ENCODE measurements at regions not wholly inside any gene's neighbourhood (a gene's known extent, or its start where the extent isn't known, plus 50 kb on each side); places are given as distances from the start of the nearest gene placed in this dataset.

DNA sequence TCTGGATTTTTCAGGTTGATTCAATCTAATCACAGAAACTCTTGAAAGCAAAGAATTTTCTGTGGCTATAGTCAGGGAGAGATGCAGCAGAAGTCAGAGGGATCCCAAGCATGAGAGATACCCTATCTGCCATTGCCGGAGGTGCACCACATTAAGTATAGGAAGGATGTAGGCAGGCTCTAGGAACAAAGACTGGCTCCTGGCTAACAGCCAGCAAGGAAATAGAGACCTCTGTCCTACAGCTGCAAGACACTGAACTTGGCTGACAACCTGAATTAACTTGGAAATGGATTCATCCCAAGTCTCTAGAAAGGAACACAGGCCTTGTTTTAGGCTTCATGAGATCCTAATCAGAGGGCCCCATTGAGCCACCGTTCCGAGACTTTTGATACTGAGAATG lies 364.9 kb upstream of the FLRT2 start:
- 69 to 79% (median 75%) methylated on average over 3 of the region's 3 CpGs for WGBS, 4 donors
- peak in 6 of 7 donors; percentile 19 to 68 (median 38) for DNase-seq
- no peaks in the 10 kb centered on the region for H3K9me3 ChIP-seq (replicated peaks in 1 of 3)
- H3K4me3 ChIP-seq: no peak overlapping the region
- intact Hi-C loops (cut with DNase I): no loop called here
- H3K27ac ChIP-seq: no peak overlapping the region
- no peaks in the 10 kb centered on the region for H3K36me3 ChIP-seq (replicated peaks in 1 of 2)
- TF ChIP-seq, protein P1, sequence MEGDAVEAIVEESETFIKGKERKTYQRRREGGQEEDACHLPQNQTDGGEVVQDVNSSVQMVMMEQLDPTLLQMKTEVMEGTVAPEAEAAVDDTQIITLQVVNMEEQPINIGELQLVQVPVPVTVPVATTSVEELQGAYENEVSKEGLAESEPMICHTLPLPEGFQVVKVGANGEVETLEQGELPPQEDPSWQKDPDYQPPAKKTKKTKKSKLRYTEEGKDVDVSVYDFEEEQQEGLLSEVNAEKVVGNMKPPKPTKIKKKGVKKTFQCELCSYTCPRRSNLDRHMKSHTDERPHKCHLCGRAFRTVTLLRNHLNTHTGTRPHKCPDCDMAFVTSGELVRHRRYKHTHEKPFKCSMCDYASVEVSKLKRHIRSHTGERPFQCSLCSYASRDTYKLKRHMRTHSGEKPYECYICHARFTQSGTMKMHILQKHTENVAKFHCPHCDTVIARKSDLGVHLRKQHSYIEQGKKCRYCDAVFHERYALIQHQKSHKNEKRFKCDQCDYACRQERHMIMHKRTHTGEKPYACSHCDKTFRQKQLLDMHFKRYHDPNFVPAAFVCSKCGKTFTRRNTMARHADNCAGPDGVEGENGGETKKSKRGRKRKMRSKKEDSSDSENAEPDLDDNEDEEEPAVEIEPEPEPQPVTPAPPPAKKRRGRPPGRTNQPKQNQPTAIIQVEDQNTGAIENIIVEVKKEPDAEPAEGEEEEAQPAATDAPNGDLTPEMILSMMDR (IDR thresholded peaks at IDR 0.05): peak in 2 of 6 experiments; percentile 5 to 12
- no peak for TF ChIP-seq POLR2A (IDR thresholded peaks at IDR 0.05)
- no peaks in the 10 kb centered on the region for H3K27me3 ChIP-seq
- H3K4me1 ChIP-seq (replicated peaks in 1 of 2): no peaks in the 10 kb centered on the region

DNA sequence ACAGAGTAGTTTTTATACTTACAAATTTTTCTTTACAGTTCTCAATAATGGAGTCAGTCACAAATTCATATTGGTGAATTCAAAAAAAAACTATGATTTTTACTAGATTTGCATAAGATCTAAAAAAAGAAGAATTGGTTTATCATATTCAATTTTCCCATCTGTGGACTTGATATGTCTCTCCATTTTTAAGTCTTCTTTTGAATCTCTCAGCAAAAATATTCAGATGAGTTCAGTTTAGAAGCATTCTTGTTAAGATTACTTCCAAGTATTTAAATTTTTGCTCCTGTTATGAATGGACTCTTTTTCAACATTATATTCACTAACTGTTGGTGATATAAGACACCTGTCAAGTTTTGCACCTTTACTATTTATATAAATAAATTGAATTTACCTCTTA lies 360.6 kb upstream of the FLRT2 start:
- no peak for TF ChIP-seq POLR2A (IDR thresholded peaks at IDR 0.05)
- TF ChIP-seq, protein P1 (IDR thresholded peaks at IDR 0.05): no peak
- no peak overlapping the region for H3K4me3 ChIP-seq
- H3K36me3 ChIP-seq (replicated peaks in 1 of 2): no peaks in the 10 kb centered on the region
- no peak for DNase-seq
- H3K4me1 ChIP-seq (replicated peaks in 1 of 2): no peaks in the 10 kb centered on the region
- intact Hi-C loops (cut with DNase I): no loop called here
- no peak overlapping the region for H3K27ac ChIP-seq
- H3K27me3 ChIP-seq: no peaks in the 10 kb centered on the region
- H3K9me3 ChIP-seq (replicated peaks in 1 of 3): no peaks in the 10 kb centered on the region

DNA sequence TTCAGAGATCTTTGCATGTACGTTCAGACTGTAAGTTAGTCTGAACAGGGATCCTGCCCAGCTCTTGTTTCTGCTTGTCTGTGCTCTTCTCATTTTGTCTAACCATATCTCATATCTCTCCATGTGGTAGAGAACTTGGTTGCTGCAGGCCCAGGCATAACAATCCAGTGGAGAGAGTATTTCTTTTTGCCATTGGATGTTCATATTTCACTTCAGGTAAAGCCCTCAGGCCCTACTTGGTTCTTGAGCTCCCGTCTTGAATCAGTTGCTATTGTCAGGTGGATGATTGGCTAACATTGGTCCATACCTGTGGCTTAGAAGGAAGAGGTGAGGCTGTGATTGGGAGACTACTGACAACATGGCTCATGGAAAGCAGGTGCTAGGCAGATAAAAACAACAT lies 357.7 kb upstream of the FLRT2 start:
- Histone ChIP-seq H3K27me3 (no peaks in the 10 kb centered on the region), H3K4me3 (no peak overlapping the region), H3K27ac (no peak overlapping the region), H3K4me1 (replicated peaks in 1 of 2) (no peaks in the 10 kb centered on the region), H3K36me3 (replicated peaks in 1 of 2) (no peaks in the 10 kb centered on the region), H3K9me3 (replicated peaks in 1 of 3) (no peaks in the 10 kb centered on the region)
- intact Hi-C loops (cut with DNase I): no loop called here
- no peak for DNase-seq
- 85 to 100% (median 91%) methylated on average over 2 of the region's 2 CpGs for WGBS, 4 donors
- TF ChIP-seq, protein P1 (IDR thresholded peaks at IDR 0.05): no peak
- TF ChIP-seq POLR2A (IDR thresholded peaks at IDR 0.05): no peak

DNA sequence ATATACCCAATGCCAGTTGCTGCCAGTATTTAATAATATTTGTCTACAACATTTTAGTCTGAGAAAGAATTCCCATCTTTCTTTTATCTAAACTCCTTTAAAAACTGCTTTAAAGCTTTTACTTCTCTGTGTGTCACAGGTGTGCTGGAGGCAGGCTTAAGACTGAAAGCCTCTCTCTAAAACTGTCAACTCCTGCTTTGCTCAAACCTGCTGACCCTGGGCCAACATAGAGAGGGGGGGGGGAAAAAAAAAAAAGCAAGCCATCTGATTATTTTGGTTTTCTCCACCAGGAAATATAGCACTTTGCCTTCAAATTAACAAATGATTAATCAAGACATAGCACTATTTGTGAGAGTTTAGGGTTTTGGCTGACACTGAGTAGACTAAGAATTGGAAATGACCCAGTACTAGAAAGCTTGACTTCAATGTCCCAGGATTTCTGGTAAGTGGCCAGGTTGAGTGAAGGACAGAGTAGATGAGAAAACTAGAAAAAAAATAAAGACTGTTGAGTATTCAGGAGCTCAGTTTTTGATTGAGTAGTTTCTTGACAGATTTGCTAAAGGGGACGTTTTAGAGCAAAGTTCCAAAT lies 357.0 kb upstream of the FLRT2 start:
- intact Hi-C loops (cut with DNase I): no loop called here
- WGBS, 4 donors: 20 to 59% (median 30%) methylated on average over 1 of the region's 1 CpG
- no peaks in the 10 kb centered on the region for H3K36me3 ChIP-seq (replicated peaks in 1 of 2)
- TF ChIP-seq POLR2A (IDR thresholded peaks at IDR 0.05): no peak
- TF ChIP-seq, protein P1 (IDR thresholded peaks at IDR 0.05): no peak
- no peaks in the 10 kb centered on the region for H3K4me1 ChIP-seq (replicated peaks in 1 of 2)
- H3K27me3 ChIP-seq: no peaks in the 10 kb centered on the region
- no peak for DNase-seq
- no peak overlapping the region for H3K27ac ChIP-seq
- H3K9me3 ChIP-seq (replicated peaks in 1 of 3): no peaks in the 10 kb centered on the region
- no peak overlapping the region for H3K4me3 ChIP-seq
